ENCODE measurements at regions not wholly inside any gene's neighbourhood (a gene's known extent, or its start where the extent isn't known, plus 50 kb on each side); places are given as distances from the start of the nearest gene placed in this dataset.

DNA sequence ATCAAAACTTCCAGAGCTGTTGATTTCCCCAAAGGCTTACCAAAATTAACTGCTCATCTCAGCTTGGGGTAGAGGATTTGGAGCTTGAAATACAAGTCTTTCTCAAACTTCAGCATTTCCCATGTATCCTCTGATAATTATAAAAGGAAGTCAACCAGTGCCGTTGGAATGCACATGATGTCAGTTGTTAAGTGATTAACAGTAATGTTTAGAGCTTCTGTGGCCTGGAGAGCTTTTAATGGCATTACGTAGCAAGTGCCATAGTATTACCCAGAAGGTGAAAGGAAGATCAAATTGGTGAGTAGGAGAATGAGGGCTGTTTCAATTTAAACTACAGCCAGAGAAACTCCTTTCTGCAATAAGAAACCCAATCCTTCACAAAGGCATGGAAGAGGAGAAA is 62.5 kb upstream of the PTPRR start:
- H3K36me3 ChIP-seq (ENCODE audit: insufficient read depth, low read length) = no peaks in the 10 kb centered on the region
- H3K4me2 ChIP-seq (ENCODE audit: low read length) = no peak overlapping the region
- H3K9me3 ChIP-seq (replicated peaks; ENCODE audit: low read length) = no peaks in the 10 kb centered on the region

GRCh38 chr12:70982286-70982685 is 61.7 kb upstream of the PTPRR start:
- Histone ChIP-seq H3K4me1 (ENCODE audit: control insufficient read depth, insufficient read depth, low read length) (peaks cover 37% of the 10 kb centered on the region), H3K27me3 (ENCODE audit: control insufficient read depth, insufficient read depth, low read length) (no peaks in the 10 kb centered on the region), H3K9ac (ENCODE audit: low read depth, low read length) (no peak overlapping the region), H3K4me3 (ENCODE audit: low read length) (no peak overlapping the region), H3K9me3 (replicated peaks; ENCODE audit: low read length) (no peaks in the 10 kb centered on the region), H3K4me2 (ENCODE audit: low read length) (no peak overlapping the region), H3K36me3 (ENCODE audit: insufficient read depth, low read length) (no peaks in the 10 kb centered on the region)

More for the DNA sequence above, 62.5 kb upstream of the PTPRR start:
- Histone ChIP-seq H3K4me3 (ENCODE audit: low read length) (no peak overlapping the region), H3K9ac (ENCODE audit: low read depth, low read length) (no peak overlapping the region), H3K4me1 (ENCODE audit: control insufficient read depth, insufficient read depth, low read length) (peaks cover 37% of the 10 kb centered on the region), H3K27me3 (ENCODE audit: control insufficient read depth, insufficient read depth, low read length) (no peaks in the 10 kb centered on the region)

- Histone ChIP-seq H3K9me3 (replicated peaks; ENCODE audit: low read length) (no peaks in the 10 kb centered on the region), H3K9ac (ENCODE audit: low read depth, low read length) (no peak overlapping the region), H3K36me3 (ENCODE audit: insufficient read depth, low read length) (no peaks in the 10 kb centered on the region), H3K4me1 (ENCODE audit: control insufficient read depth, insufficient read depth, low read length) (peaks cover 10% of the 10 kb centered on the region), H3K4me3 (ENCODE audit: low read length) (no peak overlapping the region), H3K4me2 (ENCODE audit: low read length) (peak overlapping the region; percentile 54), H3K27me3 (ENCODE audit: control insufficient read depth, insufficient read depth, low read length) (no peaks in the 10 kb centered on the region)
Measured at GRCh38 chr12:70971001-70971794, 50.7 kb upstream of the PTPRR start.

Measured in skeletal muscle satellite cell (primary cell).